ENCODE measurements at regions not wholly inside any gene's neighbourhood (a gene's known extent, or its start where the extent isn't known, plus 50 kb on each side); places are given as distances from the start of the nearest gene placed in this dataset.

- DNase-seq, result peak; percentile 98
These were observed 132.0 kb upstream of the IL12A start for GRCh38 chr3:159856590-159857104.

- no peak for DNase-seq
These were observed 130.8 kb upstream of the IL12A start for GRCh38 chr3:159857840-159858239.

- DNase-seq, result no peak
These were observed 130.0 kb upstream of the IL12A start for GRCh38 chr3:159858650-159859049.

GRCh38 chr3:159859424-159859823 lies 129.2 kb upstream of the IL12A start:
- DNase-seq, result peak; percentile 96

GRCh38 chr3:159859836-159860235 lies 128.8 kb upstream of the IL12A start:
- DNase-seq, result no peak

GRCh38 chr3:159860269-159861116 lies 128.1 kb upstream of the IL12A start:
- DNase-seq, result peak; percentile 71

- no peak for DNase-seq
These were observed 127.2 kb upstream of the IL12A start for GRCh38 chr3:159861369-159861987.

- DNase-seq, result no peak
These were observed 123.5 kb upstream of the IL12A start for GRCh38 chr3:159865041-159865579.

- peak; percentile 64 for DNase-seq
These were observed 122.4 kb upstream of the IL12A start for GRCh38 chr3:159866201-159866746.

- no peak for DNase-seq
These were observed 121.3 kb upstream of the IL12A start for GRCh38 chr3:159867372-159867771.

GRCh38 chr3:159870723-159871122 lies 117.9 kb upstream of the IL12A start:
- no peak for DNase-seq

GRCh38 chr3:159872374-159873109 lies 116.1 kb upstream of the IL12A start:
- DNase-seq, result peak; percentile 33

GRCh38 chr3:159875116-159875515 lies 113.5 kb upstream of the IL12A start:
- peak; percentile 31 for DNase-seq

GRCh38 chr3:159877924-159878323 lies 110.7 kb upstream of the IL12A start:
- DNase-seq, result no peak

- DNase-seq, result no peak
These were observed 109.5 kb upstream of the IL12A start for GRCh38 chr3:159879146-159879545.

- no peak for DNase-seq
These were observed 109.0 kb upstream of the IL12A start for GRCh38 chr3:159879598-159879997.

GRCh38 chr3:159881208-159881607 lies 107.4 kb upstream of the IL12A start:
- no peak for DNase-seq

- peak; percentile 34 for DNase-seq
These were observed 106.8 kb upstream of the IL12A start for GRCh38 chr3:159881828-159882309.

GRCh38 chr3:159882367-159882766 lies 106.3 kb upstream of the IL12A start:
- no peak for DNase-seq

- peak; percentile 75 for DNase-seq
These were observed 105.5 kb upstream of the IL12A start for GRCh38 chr3:159882790-159883779.

GRCh38 chr3:159884661-159885402 lies 103.8 kb upstream of the IL12A start:
- DNase-seq, result peak; percentile 29

Measured in NCI-H2171 treated with DMSO at 0.1 percent for 48 hours (cell line).